HS-5 (cell line): ENCODE measurements at regions not wholly inside any gene's neighbourhood (a gene's known extent, or its start where the extent isn't known, plus 50 kb on each side); places are given as distances from the start of the nearest gene placed in this dataset.
A peak's percentile ranks its signal among the peaks of the same experiment; 100 is the strongest.

Experiments
- DNase-seq: peaks from one replicate; pipeline ENCODE4 v3.0.0-alpha.2; 2012; ENCODE audit warnings: low read depth

- DNase-seq: no peak
These were observed 1038.5 kb downstream of the JRKL start for GRCh38 chr11:97428247-97428790.

- DNase-seq: no peak
These were observed 1041.1 kb downstream of the JRKL start for GRCh38 chr11:97430877-97431276.

- DNase-seq: no peak
These were observed 1043.1 kb downstream of the JRKL start for GRCh38 chr11:97432926-97433325.

- no peak for DNase-seq
These were observed 1055.7 kb downstream of the JRKL start for GRCh38 chr11:97445561-97445960.

GRCh38 chr11:97451441-97451840 is 1061.6 kb downstream of the JRKL start:
- no peak for DNase-seq

- no peak for DNase-seq
These were observed 1065.2 kb downstream of the JRKL start for GRCh38 chr11:97454988-97455387.

GRCh38 chr11:97460091-97460490 is 1070.3 kb downstream of the JRKL start:
- DNase-seq: no peak

GRCh38 chr11:97461044-97461880 is 1071.4 kb downstream of the JRKL start:
- DNase-seq: no peak

- DNase-seq: no peak
These were observed 1072.1 kb downstream of the JRKL start for GRCh38 chr11:97461934-97462333.

GRCh38 chr11:97463891-97464290 is 1074.1 kb downstream of the JRKL start:
- DNase-seq: no peak

- no peak for DNase-seq
These were observed 1081.7 kb downstream of the JRKL start for GRCh38 chr11:97471480-97471879.

GRCh38 chr11:97487387-97487786 is 1097.6 kb downstream of the JRKL start:
- no peak for DNase-seq

GRCh38 chr11:97498891-97499290 is 1109.1 kb downstream of the JRKL start:
- DNase-seq: no peak

- peak; percentile 2 for DNase-seq
These were observed 1112.4 kb downstream of the JRKL start for GRCh38 chr11:97502201-97502600.

- no peak for DNase-seq
These were observed 1116.4 kb downstream of the JRKL start for GRCh38 chr11:97506076-97506759.

- no peak for DNase-seq
These were observed 1124.6 kb downstream of the JRKL start for GRCh38 chr11:97514446-97514845.

GRCh38 chr11:97516688-97517087 is 1126.9 kb downstream of the JRKL start:
- DNase-seq: no peak

- DNase-seq: no peak
These were observed 1135.5 kb downstream of the JRKL start for GRCh38 chr11:97525273-97525672.

GRCh38 chr11:97537407-97538150 is 1147.8 kb downstream of the JRKL start:
- no peak for DNase-seq

- DNase-seq: no peak
These were observed 1154.6 kb downstream of the JRKL start for GRCh38 chr11:97544431-97544830.

GRCh38 chr11:97548280-97548679 is 1158.5 kb downstream of the JRKL start:
- DNase-seq: no peak

GRCh38 chr11:97557399-97557798 is 1167.6 kb downstream of the JRKL start:
- no peak for DNase-seq
